ENCODE measurements at regions not wholly inside any gene's neighbourhood (a gene's known extent, or its start where the extent isn't known, plus 50 kb on each side); places are given as distances from the start of the nearest gene placed in this dataset.

DNA sequence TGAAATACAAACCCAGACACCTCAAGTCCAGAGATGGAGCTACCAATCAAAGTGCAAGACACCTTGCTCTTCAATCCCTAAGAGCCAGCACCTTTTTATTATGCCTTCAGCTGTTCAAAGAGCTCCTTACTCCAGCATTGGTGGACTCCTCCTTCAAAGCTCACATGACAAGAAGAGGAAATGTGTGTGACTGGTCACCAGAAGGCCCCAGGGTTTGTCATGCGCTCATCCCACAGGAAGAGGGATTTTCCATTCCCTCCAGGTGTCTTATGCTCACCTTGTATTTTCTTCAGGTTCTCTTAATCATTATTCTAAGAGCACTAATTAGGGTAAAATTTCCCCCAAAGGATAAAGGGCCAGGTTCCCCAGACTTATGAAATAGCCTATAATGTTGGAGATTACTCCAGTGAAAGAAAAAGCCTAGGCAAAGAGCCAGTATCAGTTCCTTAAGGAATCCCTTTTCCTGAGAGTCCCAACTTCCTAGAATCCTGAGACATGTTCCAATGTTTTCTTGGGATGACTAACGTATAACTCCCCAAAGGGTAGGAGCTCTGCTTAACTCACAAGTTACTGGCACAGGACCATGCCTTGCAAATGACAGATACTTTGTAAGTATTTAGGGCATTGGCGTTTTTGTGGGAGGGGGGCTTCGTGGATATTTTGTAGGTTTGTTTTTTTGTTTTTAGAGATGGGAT is 56.9 kb upstream of the SOX9 start:
- TF ChIP-seq, protein P1, sequence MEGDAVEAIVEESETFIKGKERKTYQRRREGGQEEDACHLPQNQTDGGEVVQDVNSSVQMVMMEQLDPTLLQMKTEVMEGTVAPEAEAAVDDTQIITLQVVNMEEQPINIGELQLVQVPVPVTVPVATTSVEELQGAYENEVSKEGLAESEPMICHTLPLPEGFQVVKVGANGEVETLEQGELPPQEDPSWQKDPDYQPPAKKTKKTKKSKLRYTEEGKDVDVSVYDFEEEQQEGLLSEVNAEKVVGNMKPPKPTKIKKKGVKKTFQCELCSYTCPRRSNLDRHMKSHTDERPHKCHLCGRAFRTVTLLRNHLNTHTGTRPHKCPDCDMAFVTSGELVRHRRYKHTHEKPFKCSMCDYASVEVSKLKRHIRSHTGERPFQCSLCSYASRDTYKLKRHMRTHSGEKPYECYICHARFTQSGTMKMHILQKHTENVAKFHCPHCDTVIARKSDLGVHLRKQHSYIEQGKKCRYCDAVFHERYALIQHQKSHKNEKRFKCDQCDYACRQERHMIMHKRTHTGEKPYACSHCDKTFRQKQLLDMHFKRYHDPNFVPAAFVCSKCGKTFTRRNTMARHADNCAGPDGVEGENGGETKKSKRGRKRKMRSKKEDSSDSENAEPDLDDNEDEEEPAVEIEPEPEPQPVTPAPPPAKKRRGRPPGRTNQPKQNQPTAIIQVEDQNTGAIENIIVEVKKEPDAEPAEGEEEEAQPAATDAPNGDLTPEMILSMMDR (IDR thresholded peaks at IDR 0.05), result no peak
- TF ChIP-seq POLR2A (IDR thresholded peaks at IDR 0.05), result no peak
